Psoas muscle (tissue), 7 donors: ENCODE measurements at regions not wholly inside any gene's neighbourhood (a gene's known extent, or its start where the extent isn't known, plus 50 kb on each side); places are given as distances from the start of the nearest gene placed in this dataset.
"Not testable (repeated sequence)": the region's sequence is repeated elsewhere in the genome, so short reads cannot be mapped to it uniquely, and the experiment has no call there.

Experiments used
- ATAC-seq, 4 donors: fragments of 200-7000 bp; cut with Tn5 transposase; one replicate each; pipeline ENCODE4 v1.9.1; 2020; ENCODE audit warnings: moderate library complexity in 3 of 4, mild to moderate bottlenecking in 2 of 4
- DNase-seq, 2 donors: peaks; one replicate each; pipeline ENCODE4 v3.0.0-alpha.2; 2020
- H3K27ac ChIP-seq: fragments of 200-600 bp; one replicate; pipeline ENCODE4 v1.8.0; 2022
- H3K27me3 ChIP-seq, 3 donors: fragments of 200-600 bp in 1 of 3; one replicate each; pipeline versions ENCODE4 v1.6.1 to v1.8.0; 2013 to 2022; ENCODE audit warnings: low read length in 2 of 3, mild to moderate bottlenecking in 2 of 3, moderate library complexity in 1 of 3; ENCODE audit not compliant: insufficient read depth in 3 of 3
- H3K36me3 ChIP-seq, 2 donors: fragments of 200-600 bp in 1 of 2; one replicate each; pipeline versions ENCODE4 v1.6.1 to v1.8.0; 2013 to 2022; ENCODE audit warnings: low read depth in 1 of 2, mild to moderate bottlenecking in 1 of 2, moderate library complexity in 1 of 2; ENCODE audit not compliant: insufficient read depth in 1 of 2
- H3K4me1 ChIP-seq: fragments of 200-600 bp; one replicate; pipeline ENCODE4 v1.8.0; 2022
- H3K4me3 ChIP-seq: fragments of 200-600 bp; one replicate; pipeline ENCODE4 v1.8.0; 2022; ENCODE audit warnings: mild to moderate bottlenecking
- H3K9me3 ChIP-seq: fragments of 200-600 bp; one replicate; pipeline ENCODE4 v1.8.0; 2022
- CTCF ChIP-seq: fragments of 200-600 bp; IDR thresholded peaks from one replicate; pipeline ENCODE4 v1.8.0; 2022; ENCODE audit warnings: antibody characterized with exemption
- WGBS, 3 donors: extraction: QIAGEN DNeasy Blood & Tissue Kit; methylation state at CpG; one replicate each; pipeline versions ENCODE4 v1.1.6 to v1.1.7; 2013; 5-methylcytosine and 5-hydroxymethylcytosine counted together
- intact Hi-C, 2 donors: fragments of 100-400 bp; cut with DNase I; formaldehyde crosslinking; loops; one replicate each; pipeline versions ENCODE4 v1.11.0 to v1.14.2; 2022
- donor health status: healthy with polysubstance abuse.
- donor health status: DM: no; HTN: no; CAD: no; lungs with moderate emphysema.
- donor health status: Bipolar disorder and iron deficiency.
- donor health status: healthy.
- donor health status: DM: yes; HTN: yes; CAD: no.
- donor health status: DM: no; HTN: no; CAD: no.
- donor health status: DM: yes; HTN: yes; CAD: no.

GRCh38 chr6:130559166-130559565 lies 193.3 kb downstream of the TMEM200A start:
- H3K9me3 ChIP-seq = no peaks in the 10 kb centered on the region
- no peak for TF ChIP-seq CTCF
- no peak overlapping the region for H3K27ac ChIP-seq
- no peak overlapping the region for H3K4me3 ChIP-seq
- intact Hi-C loops = no loop called here
- H3K4me1 ChIP-seq = no peaks in the 10 kb centered on the region
- no peaks in the 10 kb centered on the region for H3K36me3 ChIP-seq
- WGBS, 3 donors = 67 to 77% (median 69%) methylated on average over 1 of the region's 1 CpG
- no peaks in the 10 kb centered on the region for H3K27me3 ChIP-seq
- DNase-seq (no peak), ATAC-seq (no peak)

GRCh38 chr6:130560231-130560630 lies 194.4 kb downstream of the TMEM200A start:
- H3K27ac ChIP-seq = no peak overlapping the region
- H3K4me3 ChIP-seq = no peak overlapping the region
- H3K36me3 ChIP-seq = no peaks in the 10 kb centered on the region
- ATAC-seq (peak in 3 of 4 donors; percentile 24 to 41 (median 25)), DNase-seq (no peak)
- H3K27me3 ChIP-seq = no peaks in the 10 kb centered on the region
- intact Hi-C loops = no loop called here
- 20 to 36% (median 25%) methylated on average over 2 of the region's 2 CpGs for WGBS, 3 donors
- H3K4me1 ChIP-seq = no peaks in the 10 kb centered on the region
- H3K9me3 ChIP-seq = no peaks in the 10 kb centered on the region
- no peak for TF ChIP-seq CTCF

- ATAC-seq, H3K4me3 ChIP-seq, H3K27ac ChIP-seq, H3K4me1 ChIP-seq, H3K27me3 ChIP-seq, H3K36me3 ChIP-seq, DNase-seq, intact Hi-C loops, H3K9me3 ChIP-seq: not testable (repeated sequence)
- WGBS, 3 donors = 59 to 71% (median 68%) methylated on average over 2 of the region's 2 CpGs
Measured at GRCh38 chr6:130561159-130561558, 195.3 kb downstream of the TMEM200A start.

- no peaks in the 10 kb centered on the region for H3K9me3 ChIP-seq
- intact Hi-C loops = no loop called here
- ATAC-seq (no peak), DNase-seq (no peak)
- WGBS, 3 donors = 81 to 86% (median 85%) methylated on average over 2 of the region's 2 CpGs
- no peak overlapping the region for H3K27ac ChIP-seq
- no peak overlapping the region for H3K4me3 ChIP-seq
- TF ChIP-seq CTCF = no peak
- H3K27me3 ChIP-seq = no peaks in the 10 kb centered on the region
- H3K4me1 ChIP-seq = no peaks in the 10 kb centered on the region
- no peaks in the 10 kb centered on the region for H3K36me3 ChIP-seq
Measured at GRCh38 chr6:130565696-130566095, 199.9 kb downstream of the TMEM200A start.

- Histone ChIP-seq H3K9me3 (peaks cover 6% of the 10 kb centered on the region), H3K4me3 (no peak overlapping the region), H3K36me3 (no peaks in the 10 kb centered on the region), H3K4me1 (no peaks in the 10 kb centered on the region), H3K27me3 (no peaks in the 10 kb centered on the region), H3K27ac (no peak overlapping the region)
- intact Hi-C loops = no loop called here
- DNase-seq = no peak
- no peak for ATAC-seq
- no peak for TF ChIP-seq CTCF
- WGBS, 3 donors = 19 to 28% (median 28%) methylated on average over 2 of the region's 2 CpGs
Measured at GRCh38 chr6:130574146-130574545, 208.3 kb downstream of the TMEM200A start.
